ENCODE measurements at regions not wholly inside any gene's neighbourhood (a gene's known extent, or its start where the extent isn't known, plus 50 kb on each side); places are given as distances from the start of the nearest gene placed in this dataset.
A peak's percentile ranks its signal among the peaks of the same experiment; 100 is the strongest.
"Not testable (repeated sequence)": the region's sequence is repeated elsewhere in the genome, so short reads cannot be mapped to it uniquely, and the experiment has no call there.

DNA sequence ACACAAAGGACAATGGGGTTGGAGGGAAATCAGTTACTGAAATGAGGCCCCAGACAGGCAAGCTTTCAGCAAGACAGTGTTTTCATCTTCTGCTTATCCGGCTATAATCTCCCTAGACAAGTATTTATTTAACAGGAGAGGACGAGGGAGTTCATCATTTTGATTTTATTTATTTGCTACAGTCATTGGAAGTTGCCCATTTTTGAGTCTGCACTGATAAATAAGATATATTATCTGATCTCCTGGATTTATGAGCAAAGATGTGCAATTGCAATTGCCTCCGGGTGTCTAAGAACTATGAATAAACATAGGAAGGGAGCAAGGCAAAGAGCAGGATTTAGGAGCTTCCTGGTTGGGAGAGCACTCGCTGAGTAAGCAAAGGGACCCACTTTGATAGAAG is 263.2 kb upstream of the EDA2R start:
- DNase-seq: no peak

DNA sequence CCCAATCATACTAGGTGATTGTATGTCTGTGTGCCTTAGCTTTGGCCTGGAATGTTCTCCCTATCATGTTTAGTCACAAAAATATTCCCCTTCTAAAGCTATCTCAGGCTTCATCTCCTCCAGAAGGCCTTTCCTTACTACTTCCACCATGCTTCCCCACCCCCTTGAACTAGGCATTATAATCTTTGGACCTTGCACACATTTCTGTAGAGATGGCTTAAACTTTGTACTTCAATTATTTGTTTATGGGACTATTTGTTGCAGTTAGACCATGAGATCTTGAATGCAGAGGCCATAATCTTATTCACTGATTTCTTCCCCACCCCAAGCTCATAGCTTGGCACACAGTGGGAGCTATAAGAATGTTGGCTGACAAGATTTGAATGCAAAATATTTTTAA is 262.0 kb upstream of the EDA2R start:
- DNase-seq: no peak

DNA sequence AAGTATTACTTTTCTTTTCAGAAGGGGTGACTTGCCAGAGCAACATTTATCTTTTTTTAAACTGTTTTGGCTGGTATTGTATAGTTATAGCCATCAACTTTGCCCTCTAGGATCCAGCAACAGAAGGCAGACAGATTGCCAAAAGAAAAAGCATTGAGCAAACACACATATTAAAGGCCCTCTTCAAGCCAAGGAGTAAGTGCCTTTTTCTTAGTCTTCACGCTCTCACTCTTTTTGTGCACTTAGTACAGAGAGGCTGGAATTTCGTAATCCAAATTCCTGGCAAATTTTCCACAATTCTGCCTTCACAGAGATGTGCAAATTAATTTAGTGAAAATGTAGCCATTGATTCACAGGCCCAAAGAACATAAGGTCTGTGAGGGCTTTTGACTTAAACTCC is 253.1 kb upstream of the EDA2R start:
- DNase-seq: no peak

DNA sequence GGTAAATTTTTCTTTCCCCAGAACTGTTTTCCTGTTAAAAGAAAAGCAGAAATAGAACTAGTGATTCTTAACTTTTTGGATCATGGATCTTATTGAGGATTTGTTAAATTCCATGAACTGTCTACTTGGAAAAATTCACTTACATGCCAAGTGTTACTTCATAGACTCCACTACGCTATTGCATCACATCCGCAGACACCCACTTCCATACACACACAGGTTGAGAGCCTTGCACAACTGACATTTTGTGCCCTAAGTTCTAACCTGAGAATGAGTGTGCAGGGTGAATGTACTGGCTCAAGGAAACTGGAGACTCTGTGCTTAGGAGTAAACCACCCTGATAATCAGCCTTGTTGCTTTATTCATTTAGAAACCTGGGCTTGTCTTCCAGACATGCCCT is 250.5 kb upstream of the EDA2R start:
- DNase-seq: no peak

DNA sequence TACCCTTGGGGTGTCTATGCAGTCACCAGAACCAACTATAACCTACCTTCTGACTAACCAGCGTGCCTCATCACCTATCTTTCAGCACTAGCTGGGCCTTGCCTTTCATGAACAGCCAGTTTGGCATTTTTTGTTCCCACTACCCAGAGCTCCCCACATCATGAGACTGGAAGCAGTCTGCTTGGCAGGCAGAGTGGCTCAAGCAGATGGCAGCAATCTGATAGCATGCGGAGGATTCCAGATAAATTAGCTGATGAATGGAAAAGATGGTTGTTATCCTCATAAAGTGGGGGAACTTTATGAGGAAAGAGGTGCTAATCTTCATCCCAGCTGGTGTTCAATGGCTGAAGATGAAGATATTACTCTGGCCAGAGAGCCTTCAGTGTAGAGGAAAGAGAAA is 243.2 kb upstream of the EDA2R start:
- no peak for DNase-seq

DNA sequence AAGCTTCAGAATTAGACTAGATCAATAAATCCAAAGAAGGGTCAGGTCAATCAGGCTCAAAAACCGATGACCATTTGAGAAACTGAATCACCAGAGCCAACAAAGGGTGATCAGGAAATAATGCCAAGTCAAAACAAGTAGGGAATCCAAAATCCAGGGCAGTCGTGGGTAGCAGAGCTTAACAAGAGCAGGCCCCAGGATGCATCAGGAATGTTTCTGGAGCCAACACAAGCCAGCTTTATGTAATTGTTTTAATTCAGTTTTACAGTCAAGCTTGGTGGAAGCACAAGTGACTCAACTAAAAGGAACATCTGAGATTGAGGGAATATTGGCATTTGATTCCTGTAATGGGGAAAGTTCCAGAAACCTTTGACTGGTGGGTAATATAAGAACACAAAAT is 237.9 kb upstream of the EDA2R start:
- DNase-seq: no peak

DNA sequence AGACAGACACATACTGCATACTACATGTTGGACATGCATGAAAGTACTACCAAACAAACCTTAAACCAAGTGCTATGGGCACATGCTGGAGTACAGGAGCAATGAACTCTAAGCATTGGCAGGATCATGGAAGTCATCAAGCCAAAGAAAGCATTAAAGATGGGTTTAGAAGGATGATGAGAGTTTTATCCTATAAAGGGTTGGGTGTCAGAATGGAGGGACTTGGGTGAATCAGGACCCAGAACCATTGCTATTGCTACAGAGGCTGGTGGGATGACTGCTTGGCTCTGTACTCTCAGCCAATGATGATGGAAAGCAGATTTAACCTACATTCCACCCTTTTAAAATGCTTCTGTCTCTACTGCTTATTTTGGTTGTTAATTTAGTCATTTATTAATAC is 233.9 kb upstream of the EDA2R start:
- DNase-seq: no peak

DNA sequence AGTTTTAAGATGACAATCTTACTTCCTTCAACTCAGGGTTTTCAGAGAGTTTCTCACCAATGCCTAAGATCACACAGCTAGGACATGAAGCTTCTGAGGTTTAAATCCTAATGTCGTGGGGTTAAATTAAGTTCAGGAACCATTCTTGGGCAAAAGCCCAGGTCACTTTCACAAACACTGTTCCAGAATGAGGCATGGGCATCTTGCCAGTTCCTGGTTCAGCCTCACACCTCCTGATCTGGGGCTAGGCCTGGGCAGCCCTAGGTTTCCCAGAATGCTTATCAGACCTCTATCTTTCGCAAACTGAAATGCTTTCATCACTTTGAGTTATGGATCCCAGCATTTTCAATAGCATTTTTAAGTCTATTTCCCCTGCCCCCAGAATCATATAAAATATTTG is 224.8 kb upstream of the EDA2R start:
- DNase-seq: no peak

DNA sequence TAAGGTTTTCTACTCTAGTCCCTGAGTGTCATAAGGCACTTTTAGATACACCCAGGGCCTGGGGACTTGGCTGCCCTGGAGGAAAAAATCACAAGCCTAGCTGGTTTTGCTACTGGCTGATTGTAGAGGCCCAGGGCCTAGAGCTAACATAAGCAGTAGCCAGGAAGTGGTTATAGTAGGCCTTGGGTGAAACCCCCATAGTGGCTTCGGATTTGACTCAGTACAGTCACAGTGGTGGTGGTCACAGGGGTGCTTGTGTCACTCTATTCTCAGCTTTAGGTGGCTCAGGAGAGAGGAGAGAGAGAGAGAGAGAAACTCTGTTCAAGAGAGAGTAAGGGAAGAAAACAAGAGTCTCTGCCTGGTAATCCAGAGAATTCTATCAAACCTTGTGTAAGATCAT is 194.5 kb upstream of the EDA2R start:
- no peak for DNase-seq

DNA sequence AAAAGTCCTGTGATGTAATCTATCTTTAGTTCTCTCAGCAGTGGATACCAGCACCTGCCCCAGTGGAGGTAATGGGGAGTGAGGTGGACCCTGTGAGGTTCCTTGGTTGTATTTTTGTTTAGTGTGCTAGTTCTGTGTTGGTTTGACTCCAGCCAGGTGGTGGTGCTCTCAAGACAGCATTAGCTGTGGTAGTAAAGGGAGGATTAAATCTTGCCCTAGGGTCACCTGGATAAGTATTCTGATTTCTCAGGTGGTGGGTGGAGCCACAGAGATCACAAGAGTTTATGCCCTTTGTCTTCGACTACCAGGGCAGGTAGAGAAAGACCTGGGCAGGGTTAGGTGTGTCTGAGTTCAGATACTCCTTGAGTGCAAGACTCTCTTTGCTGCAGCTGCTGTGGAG is 176.3 kb upstream of the EDA2R start:
- DNase-seq: no peak

DNA sequence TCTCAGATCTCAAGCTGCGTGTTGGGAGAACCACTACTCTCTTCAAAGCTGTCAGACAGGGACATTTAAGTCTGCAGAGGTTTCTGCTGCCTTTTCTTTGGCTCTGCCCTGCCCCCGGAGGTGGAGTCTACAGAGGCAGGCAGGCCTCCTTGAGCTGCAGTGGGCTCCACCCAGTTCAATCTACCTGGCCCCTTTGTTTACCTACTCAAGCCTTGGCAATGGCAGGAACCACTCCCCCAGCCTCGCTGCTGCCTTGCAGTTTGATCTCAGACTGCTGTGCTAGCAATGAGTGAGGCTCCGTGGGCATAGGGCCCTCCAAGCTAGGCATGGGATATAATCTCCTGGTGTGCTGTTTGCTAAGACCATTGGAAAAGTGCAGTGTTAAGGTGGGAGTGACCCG is 155.6 kb upstream of the EDA2R start:
- DNase-seq: not testable (repeated sequence)

DNA sequence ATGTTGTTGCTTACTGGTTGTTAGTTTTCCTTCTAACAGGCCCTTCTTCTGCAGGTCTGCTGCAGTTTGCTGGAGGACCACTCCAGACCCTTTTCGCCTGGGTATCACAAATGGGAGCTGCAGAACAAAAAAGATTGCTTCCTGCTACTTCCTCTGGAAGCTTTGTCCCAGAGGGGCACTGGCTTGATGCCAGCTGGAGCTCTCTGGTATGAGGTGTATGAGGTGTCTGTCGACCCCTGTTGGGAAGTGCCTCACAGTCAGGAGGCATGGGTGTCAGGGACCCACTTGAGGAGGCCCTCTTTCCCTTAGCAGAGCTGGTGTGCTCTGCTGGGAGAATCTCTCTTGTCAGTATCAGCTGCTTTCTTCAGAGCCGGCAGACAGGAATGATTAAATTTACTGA is 127.4 kb upstream of the EDA2R start:
- DNase-seq: no peak

DNA sequence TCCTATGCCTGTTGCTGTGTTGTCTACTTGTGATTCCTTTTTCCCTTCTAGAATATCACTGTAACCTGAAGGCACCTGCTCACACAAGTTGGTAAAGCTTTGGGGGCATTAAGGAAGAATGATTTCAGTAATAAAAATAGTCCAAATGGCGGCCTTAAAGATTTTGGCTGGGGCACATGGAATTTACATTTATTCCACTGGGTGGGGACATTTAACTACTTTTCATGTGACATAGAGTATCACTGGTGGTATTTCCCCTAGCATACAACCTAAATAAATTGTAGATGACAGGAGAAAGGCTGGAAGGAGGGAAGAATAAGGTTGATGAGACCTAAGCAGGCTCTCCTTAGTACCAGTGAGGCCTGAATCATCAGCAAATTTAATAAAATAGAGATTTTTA is 121.8 kb upstream of the EDA2R start:
- DNase-seq: no peak

DNA sequence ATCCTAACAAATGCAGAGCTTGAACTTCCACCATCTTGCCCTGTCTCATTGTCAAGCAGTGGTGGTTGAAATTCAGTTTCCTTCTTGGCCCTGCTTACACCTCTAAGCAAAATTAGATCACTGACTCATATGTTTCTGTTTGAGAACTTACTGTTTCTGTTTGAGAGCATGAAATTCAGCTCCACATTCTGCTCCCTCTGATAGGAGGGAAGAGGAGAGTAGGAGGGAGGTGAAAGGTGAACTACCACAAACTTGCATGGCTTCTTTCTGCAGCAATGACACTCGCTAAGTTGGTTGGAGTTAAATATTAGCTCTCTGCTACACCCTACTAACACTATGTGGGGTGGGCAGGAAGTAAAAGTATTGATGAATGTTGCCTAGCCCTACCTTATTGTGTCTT is 117.8 kb upstream of the EDA2R start:
- DNase-seq: no peak

DNA sequence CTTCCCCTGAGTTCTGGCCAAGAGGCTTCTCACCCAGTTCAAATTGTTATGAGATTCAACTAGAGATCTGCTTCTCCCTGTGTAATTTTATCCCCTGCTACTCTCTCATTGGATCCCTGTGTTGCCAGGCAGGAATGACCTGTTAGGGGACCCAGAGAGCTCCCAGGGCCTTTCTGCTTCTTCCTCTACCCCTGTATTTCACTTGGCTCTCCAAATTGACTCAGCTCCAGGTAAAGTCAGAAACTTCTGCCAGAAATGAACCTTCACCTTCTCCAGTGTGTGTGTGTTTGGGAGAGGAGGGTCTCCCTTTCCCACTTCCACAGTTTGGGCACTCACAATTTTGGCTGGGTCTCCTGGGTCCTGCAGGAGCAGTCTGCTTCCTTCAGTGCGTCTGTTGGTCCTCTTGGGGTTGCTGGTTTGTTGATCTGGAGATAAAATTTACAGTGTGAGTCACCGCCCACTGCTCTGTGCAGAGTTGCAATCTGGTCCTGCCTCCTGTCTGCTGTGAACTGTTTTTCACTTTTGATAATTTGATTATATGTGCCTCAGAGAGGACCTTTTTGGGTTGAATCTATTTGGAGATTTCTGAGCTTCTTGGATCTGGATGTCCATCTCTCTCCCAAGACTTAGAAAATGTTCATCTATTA is 112.4 kb upstream of the EDA2R start:
- DNase-seq: no peak

DNA sequence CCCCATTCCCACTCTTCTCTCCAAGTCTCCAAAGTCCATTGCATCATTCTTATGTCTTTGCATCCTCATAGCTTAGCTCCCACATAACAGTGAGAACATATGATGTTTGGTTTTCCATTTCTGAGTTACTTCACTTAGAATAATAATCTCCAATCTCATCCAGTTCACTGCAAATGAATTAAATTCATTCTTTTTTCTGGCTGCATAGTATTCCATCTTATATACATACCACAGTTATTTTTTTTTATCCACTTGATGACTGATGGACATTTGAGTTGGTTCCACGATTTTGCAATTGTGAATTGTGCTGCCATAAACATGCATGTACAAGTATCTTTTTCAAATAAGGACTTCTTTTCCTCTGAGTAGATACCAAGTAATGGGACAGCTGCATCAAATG is 105.6 kb upstream of the EDA2R start:
- DNase-seq: not testable (repeated sequence)

DNA sequence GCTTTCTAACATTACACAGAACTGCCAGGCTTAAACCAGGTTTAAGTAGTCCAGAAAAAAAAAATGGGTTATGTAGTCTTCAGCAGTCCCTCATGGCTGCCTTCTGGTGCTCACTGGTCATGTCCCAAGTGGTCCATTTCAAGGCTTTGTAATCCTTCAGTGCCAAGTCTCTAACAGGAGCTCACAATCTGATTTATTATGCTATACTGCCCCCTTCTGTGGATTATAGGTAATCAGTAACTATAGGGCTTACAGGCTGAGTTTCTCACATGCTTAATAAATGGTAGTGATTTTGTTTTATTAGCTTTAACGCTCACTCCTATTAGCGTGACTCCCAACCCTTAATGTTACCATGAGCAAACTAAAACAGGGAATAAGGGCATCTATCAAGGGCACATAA is 92.5 kb upstream of the EDA2R start:
- no peak for DNase-seq

DNA sequence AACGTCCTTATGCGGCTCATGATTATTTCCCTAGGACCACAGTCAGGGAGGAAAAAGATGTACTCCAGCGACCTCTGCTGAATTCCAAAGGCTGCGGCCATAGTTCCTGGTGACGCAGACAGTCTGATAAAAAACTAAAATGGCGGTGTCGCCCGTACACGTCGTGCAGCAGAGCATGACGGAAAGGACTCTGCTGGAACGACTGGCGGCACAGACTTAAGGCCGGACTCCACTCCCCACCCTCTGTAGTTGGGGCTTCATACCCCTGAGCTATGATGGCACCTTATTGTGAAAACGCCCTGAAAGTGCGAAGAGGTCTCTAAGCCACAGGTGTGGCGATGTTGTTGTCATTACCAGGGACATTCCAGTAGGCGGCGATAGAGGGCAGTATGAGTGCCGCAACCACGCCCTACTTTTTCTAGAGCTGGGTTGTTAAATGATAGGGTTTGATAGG is 90.0 kb upstream of the EDA2R start:
- DNase-seq: peak in 1 of 2 experiments; percentile 14

DNA sequence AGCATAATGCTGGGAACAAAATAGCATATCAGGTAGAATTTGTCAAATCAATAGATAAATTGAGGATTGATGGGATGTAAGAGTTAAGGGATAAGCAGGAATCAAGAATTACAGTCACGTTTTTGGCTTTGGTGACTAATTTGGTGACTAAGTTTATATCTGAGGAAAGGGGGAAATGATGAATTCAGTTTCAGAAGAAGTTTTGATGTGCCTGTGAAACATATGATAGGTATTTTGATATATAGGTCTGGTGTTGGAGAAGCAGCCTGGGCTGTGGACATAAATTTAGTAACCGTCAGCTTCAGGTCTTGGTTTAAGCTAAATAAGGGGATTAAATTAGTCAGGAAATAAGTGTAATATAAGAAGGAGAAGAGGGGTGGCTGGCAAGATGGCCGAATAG is 79.0 kb upstream of the EDA2R start:
- no peak for DNase-seq

DNA sequence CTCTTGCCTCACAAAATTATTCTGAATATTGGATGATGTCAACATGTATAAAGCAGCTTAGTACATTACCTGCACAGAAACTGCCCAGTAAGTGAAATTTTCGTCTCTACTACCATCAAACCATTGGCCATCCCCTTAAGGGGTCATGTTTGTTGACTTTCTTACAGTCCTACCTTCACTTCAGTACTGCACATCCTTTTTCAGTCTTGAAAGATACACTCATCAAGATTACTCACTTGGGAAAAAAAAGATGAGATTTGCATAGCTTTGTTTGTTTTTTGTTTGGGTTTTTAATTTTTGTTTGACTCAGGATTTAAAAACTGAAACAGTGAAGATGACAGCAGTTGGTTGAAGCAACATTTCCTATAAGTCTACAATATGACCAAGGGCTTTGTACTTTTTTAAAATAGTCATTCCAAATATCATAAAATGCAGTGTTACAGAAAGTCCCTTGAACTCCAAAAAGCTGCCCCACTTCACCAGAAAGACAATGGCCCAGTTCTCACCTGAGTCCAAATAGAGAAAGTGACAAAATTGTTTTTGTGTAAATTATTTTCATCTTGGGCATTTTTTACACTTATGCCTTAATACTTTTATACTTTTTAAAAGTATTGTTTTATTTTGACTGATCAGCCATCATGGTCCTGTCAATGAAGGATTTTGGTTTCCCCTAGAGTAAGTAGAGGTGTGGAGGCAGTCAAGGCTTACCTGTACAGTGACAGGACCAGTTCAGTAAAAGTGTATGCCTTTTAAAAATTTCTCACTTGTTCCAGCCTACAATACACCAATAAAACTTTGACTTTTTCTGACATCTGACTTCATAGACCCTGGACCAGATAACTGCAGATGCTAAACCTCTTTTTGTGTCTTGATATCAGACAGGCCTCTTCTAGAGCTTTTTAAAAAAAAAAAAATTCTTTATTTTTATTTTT is 59.7 kb upstream of the EDA2R start:
- DNase-seq: no peak

DNA sequence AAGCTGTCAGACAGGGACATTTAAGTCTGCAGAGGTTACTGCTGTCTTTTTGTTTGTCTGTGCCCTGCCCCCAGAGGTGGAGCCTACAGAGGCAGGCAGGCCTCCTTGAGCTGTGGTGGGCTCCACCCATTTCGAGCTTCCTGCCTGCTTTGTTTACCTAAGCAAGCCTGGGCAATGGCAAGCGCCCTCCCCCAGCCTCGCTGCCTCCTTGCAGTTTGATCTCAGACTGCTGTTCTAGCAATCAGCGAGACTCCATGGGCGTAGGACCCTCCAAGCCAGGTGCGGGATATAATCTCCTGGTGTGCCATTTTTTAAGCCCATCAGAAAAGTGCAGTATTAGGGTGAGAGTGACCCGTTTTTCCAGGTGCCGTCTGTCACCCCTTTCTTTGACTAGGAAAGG is 53.6 kb upstream of the EDA2R start:
- DNase-seq: not testable (repeated sequence)

Measured in NCI-H2081 (cell line).